ENCODE measurements at regions not wholly inside any gene's neighbourhood (a gene's known extent, or its start where the extent isn't known, plus 50 kb on each side); places are given as distances from the start of the nearest gene placed in this dataset.
"Not testable (repeated sequence)": the region's sequence is repeated elsewhere in the genome, so short reads cannot be mapped to it uniquely, and the experiment has no call there.

DNA sequence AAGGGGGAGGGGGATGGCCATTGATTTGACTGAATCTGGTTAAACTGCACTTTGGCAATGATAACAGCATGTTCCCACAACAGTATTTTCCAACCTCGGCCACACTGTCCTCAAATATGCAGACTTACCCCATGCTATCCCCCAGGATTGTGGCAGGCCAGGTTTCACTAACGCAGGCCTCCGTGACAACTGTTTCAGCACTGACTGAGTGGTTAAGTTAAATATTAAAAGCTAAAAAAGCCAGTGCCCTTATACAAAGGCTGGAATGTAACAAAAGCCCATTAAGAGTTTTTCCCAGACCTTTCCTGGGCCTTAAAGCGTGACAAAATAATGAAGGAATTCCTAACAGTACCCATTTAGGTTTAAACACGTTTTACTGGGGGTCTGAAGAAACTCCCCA lies 202.9 kb downstream of the USP25 start:
- Histone ChIP-seq H3K36me3 (replicated peaks; ENCODE audit: control insufficient read depth, insufficient read depth, low read length) (no peaks in the 10 kb centered on the region), H3K4me3 (ENCODE audit: insufficient read depth, low read depth, low read length) (no peak overlapping the region), H3K27me3 (ENCODE audit: control insufficient read depth, insufficient read depth, low read length) (no peaks in the 10 kb centered on the region)
- no peak for DNase-seq

GRCh38 chr21:15935530-15935929 lies 205.7 kb downstream of the USP25 start:
- DNase-seq = no peak
- Histone ChIP-seq H3K36me3 (replicated peaks; ENCODE audit: control insufficient read depth, insufficient read depth, low read length) (no peaks in the 10 kb centered on the region), H3K4me3 (ENCODE audit: insufficient read depth, low read depth, low read length) (no peak overlapping the region), H3K27me3 (ENCODE audit: control insufficient read depth, insufficient read depth, low read length) (no peaks in the 10 kb centered on the region)

- H3K27me3 ChIP-seq (ENCODE audit: control insufficient read depth, insufficient read depth, low read length) = no peaks in the 10 kb centered on the region
- no peak for DNase-seq
- H3K36me3 ChIP-seq (replicated peaks; ENCODE audit: control insufficient read depth, insufficient read depth, low read length) = no peaks in the 10 kb centered on the region
- no peak overlapping the region for H3K4me3 ChIP-seq (ENCODE audit: insufficient read depth, low read depth, low read length)
These were observed 213.4 kb downstream of the USP25 start for GRCh38 chr21:15943009-15943666.

GRCh38 chr21:15947677-15948076 lies 217.9 kb downstream of the USP25 start:
- Histone ChIP-seq H3K36me3 (replicated peaks; ENCODE audit: control insufficient read depth, insufficient read depth, low read length) (no peaks in the 10 kb centered on the region), H3K27me3 (ENCODE audit: control insufficient read depth, insufficient read depth, low read length) (no peaks in the 10 kb centered on the region), H3K4me3 (ENCODE audit: insufficient read depth, low read depth, low read length) (no peak overlapping the region)
- DNase-seq = no peak

DNA sequence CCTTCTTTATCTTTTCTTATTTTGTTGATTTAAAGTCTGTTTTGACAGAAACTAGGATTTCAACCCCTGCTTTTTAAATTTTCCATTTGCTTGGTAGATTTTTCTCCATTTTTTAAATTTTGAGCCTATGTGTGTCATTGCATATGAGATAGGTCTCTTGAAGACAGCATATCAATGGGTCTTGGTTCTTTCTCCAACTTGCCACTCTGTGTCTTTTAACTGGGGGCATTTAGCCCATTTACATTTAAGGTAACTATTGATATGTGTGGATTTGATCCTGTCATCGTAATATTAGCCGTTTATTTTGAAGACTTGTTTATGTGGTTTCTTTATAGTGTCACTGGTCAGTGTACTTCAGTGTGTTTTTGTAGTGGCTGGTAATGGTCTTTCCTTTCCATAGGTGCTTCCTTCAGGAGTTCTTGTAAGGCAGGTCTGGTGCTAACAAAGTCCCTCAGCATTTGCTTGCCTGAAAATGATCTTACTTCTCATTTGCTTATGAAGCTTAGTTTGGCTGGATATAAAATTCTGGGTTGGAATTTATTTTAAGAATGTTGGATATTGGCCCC lies 223.9 kb downstream of the USP25 start:
- DNase-seq = no peak
- Histone ChIP-seq H3K4me3 (ENCODE audit: insufficient read depth, low read depth, low read length) (no peak overlapping the region), H3K36me3 (replicated peaks; ENCODE audit: control insufficient read depth, insufficient read depth, low read length) (no peaks in the 10 kb centered on the region), H3K27me3 (ENCODE audit: control insufficient read depth, insufficient read depth, low read length) (no peaks in the 10 kb centered on the region)

DNA sequence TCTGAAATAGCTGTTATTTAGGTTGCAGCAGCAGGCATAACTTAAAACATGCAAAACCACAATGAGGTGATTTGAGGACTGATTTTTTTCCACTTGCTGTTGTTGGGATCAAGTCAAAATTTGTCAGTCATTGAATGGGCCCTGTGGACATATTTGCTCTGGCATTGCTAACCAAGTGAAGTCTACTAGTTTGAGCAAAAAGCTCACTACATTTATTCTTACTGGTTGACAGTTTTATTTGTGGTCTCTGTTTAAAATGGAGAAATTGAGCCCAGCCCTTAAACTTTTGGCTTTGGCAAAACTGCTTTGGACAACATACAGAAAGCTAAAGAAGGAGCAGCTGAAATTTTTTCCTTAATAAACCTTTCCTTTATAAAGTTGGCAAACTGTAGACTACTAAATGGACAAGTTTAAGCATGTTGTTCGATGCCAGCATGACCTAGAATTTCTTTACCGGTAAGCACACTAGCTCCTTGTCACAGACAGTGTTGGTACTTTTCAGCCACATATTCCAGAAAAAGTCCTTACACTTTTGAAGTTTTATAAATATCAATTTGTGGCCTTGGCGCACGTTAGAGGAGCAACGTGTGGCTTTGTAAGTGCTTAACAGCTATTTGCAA lies 234.6 kb downstream of the USP25 start:
- no peak for DNase-seq
- no peaks in the 10 kb centered on the region for H3K27me3 ChIP-seq (ENCODE audit: control insufficient read depth, insufficient read depth, low read length)
- H3K4me3 ChIP-seq (ENCODE audit: insufficient read depth, low read depth, low read length) = no peak overlapping the region
- H3K36me3 ChIP-seq (replicated peaks; ENCODE audit: control insufficient read depth, insufficient read depth, low read length) = no peaks in the 10 kb centered on the region

GRCh38 chr21:15966231-15966630 lies 236.4 kb downstream of the USP25 start:
- no peak overlapping the region for H3K4me3 ChIP-seq (ENCODE audit: insufficient read depth, low read depth, low read length)
- H3K36me3 ChIP-seq (replicated peaks; ENCODE audit: control insufficient read depth, insufficient read depth, low read length) = no peaks in the 10 kb centered on the region
- H3K27me3 ChIP-seq (ENCODE audit: control insufficient read depth, insufficient read depth, low read length) = no peaks in the 10 kb centered on the region
- no peak for DNase-seq

DNA sequence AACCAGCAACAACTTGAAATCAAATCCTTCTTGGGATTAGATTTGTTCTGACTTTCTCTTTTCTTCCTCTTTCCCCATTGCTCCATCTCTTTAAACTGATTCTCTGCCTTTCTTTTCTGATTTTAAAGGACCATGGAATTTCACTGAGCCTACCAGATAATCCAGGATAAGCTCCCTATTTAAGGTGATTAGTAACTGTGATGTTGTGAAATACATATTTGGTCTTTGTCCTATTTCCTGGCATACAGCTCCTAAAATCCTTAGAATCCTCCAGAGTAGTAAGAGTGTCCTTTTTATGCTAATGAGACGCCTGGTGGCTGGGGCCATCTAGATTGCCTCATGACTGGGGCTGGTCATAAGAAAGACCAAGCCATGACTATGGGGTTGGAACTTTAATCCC lies 236.9 kb downstream of the USP25 start:
- Histone ChIP-seq H3K36me3 (replicated peaks; ENCODE audit: control insufficient read depth, insufficient read depth, low read length) (no peaks in the 10 kb centered on the region), H3K27me3 (ENCODE audit: control insufficient read depth, insufficient read depth, low read length) (no peaks in the 10 kb centered on the region), H3K4me3 (ENCODE audit: insufficient read depth, low read depth, low read length) (no peak overlapping the region)
- no peak for DNase-seq

- no peak overlapping the region for H3K4me3 ChIP-seq (ENCODE audit: insufficient read depth, low read depth, low read length)
- H3K36me3 ChIP-seq (replicated peaks; ENCODE audit: control insufficient read depth, insufficient read depth, low read length) = no peaks in the 10 kb centered on the region
- no peaks in the 10 kb centered on the region for H3K27me3 ChIP-seq (ENCODE audit: control insufficient read depth, insufficient read depth, low read length)
- peak; percentile 10 for DNase-seq
These were observed 237.9 kb downstream of the USP25 start for GRCh38 chr21:15967661-15968060.

GRCh38 chr21:15968776-15969310 lies 239.1 kb downstream of the USP25 start:
- H3K27me3 ChIP-seq (ENCODE audit: control insufficient read depth, insufficient read depth, low read length) = no peaks in the 10 kb centered on the region
- H3K36me3 ChIP-seq (replicated peaks; ENCODE audit: control insufficient read depth, insufficient read depth, low read length) = no peaks in the 10 kb centered on the region
- no peak for DNase-seq
- no peak overlapping the region for H3K4me3 ChIP-seq (ENCODE audit: insufficient read depth, low read depth, low read length)

- peak; percentile 6 for DNase-seq
These were observed 247.0 kb downstream of the USP25 start for GRCh38 chr21:15976807-15977206.

DNA sequence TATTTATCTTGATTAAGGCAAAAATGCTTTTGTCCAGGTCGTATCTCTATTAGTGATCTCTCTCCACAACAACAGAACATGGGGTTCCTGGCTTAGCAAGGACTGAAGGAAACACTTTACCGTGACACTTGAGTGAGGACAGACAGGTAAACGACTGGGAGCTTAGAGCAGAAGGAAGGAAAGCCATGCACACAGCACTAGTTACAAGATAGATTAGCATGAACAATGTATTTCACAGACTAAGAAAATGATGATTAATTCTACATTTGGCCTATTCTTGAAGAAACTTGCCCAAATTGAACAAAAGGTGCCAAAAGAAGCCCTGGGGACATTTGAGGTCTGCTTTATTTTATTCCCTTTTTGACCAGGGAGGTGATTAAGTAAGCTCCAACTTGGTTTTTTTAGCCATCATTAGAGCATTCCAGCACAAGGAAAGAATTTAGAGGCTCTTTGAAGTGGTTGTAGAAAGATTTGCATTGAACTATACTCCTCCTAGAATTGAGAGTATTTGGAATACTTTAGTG lies 248.5 kb downstream of the USP25 start:
- DNase-seq = no peak
- Histone ChIP-seq H3K27me3 (ENCODE audit: control insufficient read depth, insufficient read depth, low read length) (no peaks in the 10 kb centered on the region), H3K4me3 (ENCODE audit: insufficient read depth, low read depth, low read length) (no peak overlapping the region), H3K36me3 (replicated peaks; ENCODE audit: control insufficient read depth, insufficient read depth, low read length) (no peaks in the 10 kb centered on the region)

More at GRCh38 chr21:15976807-15977206, 247.0 kb downstream of the USP25 start:
- Histone ChIP-seq H3K4me3 (ENCODE audit: insufficient read depth, low read depth, low read length) (no peak overlapping the region), H3K27me3 (ENCODE audit: control insufficient read depth, insufficient read depth, low read length) (no peaks in the 10 kb centered on the region), H3K36me3 (replicated peaks; ENCODE audit: control insufficient read depth, insufficient read depth, low read length) (no peaks in the 10 kb centered on the region)

GRCh38 chr21:15979493-15979892 lies 249.7 kb downstream of the USP25 start:
- DNase-seq; H3K27me3 ChIP-seq (ENCODE audit: control insufficient read depth, insufficient read depth, low read length); H3K36me3 ChIP-seq (replicated peaks; ENCODE audit: control insufficient read depth, insufficient read depth, low read length); H3K4me3 ChIP-seq (ENCODE audit: insufficient read depth, low read depth, low read length): not testable (repeated sequence)

- no peak for DNase-seq
- Histone ChIP-seq H3K36me3 (replicated peaks; ENCODE audit: control insufficient read depth, insufficient read depth, low read length) (no peaks in the 10 kb centered on the region), H3K4me3 (ENCODE audit: insufficient read depth, low read depth, low read length) (no peak overlapping the region), H3K27me3 (ENCODE audit: control insufficient read depth, insufficient read depth, low read length) (no peaks in the 10 kb centered on the region)
These were observed 256.5 kb downstream of the USP25 start for GRCh38 chr21:15986277-15986676.

- DNase-seq = no peak
These were observed 262.4 kb downstream of the USP25 start for GRCh38 chr21:15992171-15992570.

More at GRCh38 chr21:15992171-15992570, 262.4 kb downstream of the USP25 start:
- Histone ChIP-seq H3K4me3 (ENCODE audit: insufficient read depth, low read depth, low read length) (no peak overlapping the region), H3K36me3 (replicated peaks; ENCODE audit: control insufficient read depth, insufficient read depth, low read length) (no peaks in the 10 kb centered on the region), H3K27me3 (ENCODE audit: control insufficient read depth, insufficient read depth, low read length) (no peaks in the 10 kb centered on the region)

All from H7 (cell line).